Stimulated activated CD4-positive, alpha-beta T cell treated with anti-CD3 and anti-CD28 coated beads, Interleukin-2, amount 100 ng/mL, for 48 hours (primary cell): ENCODE measurements at regions not wholly inside any gene's neighbourhood (a gene's known extent, or its start where the extent isn't known, plus 50 kb on each side); places are given as distances from the start of the nearest gene placed in this dataset.
"Not testable (repeated sequence)": the region's sequence is repeated elsewhere in the genome, so short reads cannot be mapped to it uniquely, and the experiment has no call there.

Experiments used
- DNase-seq, 2 donors: peaks; one replicate each; pipeline ENCODE4 v3.0.0-alpha.2; 2020

DNA sequence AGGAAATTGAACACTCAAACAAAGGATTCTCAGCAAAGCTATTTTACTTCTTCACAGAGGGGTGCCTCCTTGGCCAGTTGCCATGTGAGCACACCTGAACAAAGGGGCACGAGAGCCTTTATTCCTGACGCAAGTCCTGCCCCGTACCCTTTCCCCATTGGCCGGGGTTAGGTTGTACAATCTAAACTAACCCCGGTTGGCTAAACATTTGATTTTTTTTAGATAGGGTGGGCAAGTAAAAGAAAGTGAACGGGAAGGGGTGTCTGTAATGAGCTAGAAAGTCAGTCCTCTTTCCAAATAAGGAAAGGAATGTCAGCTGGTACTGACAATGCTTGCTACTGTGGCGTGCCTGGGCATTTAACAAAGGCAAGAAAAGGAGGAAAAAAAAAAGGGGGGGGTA, 135.5 kb upstream of the CDKN3 start:
- DNase-seq: no peak

DNA sequence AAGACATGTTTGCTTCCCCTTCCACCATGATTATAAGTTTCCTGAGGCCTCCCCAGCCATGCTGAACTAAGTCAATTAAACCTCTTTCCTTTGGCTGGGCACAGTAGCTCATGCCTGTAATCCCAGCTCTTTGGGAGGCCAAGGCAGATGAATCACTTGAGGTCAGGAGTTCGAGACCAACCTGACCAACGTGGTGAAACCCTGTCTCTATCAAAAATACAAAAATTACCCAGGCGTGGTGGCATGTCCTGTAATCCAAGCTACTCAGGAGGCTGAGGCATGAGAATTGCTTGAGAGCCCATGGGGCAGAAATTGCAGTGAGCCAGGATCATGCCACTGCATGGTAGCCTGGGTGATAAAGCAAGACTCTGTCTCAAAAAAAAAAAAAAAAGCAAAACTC, 130.2 kb upstream of the CDKN3 start:
- DNase-seq: not testable (repeated sequence)

DNA sequence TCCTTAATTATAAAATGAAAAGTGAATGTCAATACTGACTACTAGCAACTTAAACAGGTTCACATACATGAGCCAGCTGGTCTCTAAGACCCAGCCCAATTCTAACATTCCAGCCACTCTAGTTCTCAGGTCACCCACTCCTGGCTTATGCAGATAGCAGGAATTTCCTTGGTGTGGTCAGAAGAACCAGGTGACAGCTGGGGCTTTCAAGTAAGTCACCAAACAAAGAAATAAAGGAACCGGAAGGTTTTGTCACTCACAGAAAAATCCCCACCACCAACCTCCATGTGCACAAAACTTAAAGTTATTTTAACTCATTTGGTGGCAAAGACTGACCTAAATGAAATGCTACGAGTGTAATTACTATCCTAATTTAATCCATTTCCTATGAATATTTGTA, 129.6 kb upstream of the CDKN3 start:
- no peak for DNase-seq

DNA sequence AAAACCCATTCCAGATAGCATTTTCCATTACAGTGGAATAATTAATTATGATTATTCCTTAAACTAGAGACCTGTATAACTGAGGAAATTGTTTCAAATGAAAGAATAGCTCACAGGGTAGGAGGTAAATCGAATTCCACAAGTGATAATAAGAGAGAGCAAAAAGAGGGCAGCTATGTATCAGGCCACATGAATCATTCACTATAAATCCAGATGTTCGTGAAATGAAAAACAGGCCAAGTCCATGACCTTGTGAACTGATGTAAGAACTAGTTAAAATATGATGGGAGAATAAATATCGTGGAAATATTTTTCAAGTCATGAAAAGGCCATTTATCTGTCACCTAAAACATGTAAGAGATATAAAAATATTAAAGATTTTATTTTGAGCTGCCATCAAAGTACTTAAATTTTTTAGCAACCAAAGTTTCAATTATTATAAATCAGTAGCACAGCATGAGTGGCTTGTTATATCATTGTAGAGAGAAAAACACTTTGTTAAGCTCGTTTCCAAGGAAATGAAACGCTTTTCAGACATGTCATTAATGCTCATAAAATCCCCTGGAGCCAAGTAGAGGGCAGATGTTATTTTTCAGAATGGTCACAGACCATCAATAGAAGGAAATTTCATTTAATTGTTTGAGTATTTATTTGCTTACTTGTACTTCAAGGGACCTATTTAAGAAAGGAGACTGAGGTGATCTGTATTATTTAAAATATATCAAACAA, 120.6 kb upstream of the CDKN3 start:
- DNase-seq: no peak

DNA sequence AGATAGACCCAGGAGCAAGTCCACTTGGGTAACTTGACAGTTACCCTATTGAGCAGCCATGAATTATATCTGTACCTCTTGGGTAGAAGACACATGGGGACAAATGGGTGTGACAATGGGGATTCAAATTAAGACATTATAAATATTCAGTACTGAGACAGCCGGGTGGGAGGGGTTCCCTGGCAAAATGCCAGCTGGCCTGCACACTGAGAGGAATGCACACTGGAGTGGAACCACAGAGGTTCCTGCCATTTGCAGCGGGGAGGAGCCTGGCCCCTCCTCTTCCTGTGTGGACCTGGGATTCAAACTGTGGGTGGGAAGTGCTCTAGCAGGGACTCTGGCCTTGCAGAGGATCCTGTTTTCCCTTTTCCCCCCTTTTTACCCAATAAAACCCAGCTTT, 118.7 kb upstream of the CDKN3 start:
- no peak for DNase-seq

DNA sequence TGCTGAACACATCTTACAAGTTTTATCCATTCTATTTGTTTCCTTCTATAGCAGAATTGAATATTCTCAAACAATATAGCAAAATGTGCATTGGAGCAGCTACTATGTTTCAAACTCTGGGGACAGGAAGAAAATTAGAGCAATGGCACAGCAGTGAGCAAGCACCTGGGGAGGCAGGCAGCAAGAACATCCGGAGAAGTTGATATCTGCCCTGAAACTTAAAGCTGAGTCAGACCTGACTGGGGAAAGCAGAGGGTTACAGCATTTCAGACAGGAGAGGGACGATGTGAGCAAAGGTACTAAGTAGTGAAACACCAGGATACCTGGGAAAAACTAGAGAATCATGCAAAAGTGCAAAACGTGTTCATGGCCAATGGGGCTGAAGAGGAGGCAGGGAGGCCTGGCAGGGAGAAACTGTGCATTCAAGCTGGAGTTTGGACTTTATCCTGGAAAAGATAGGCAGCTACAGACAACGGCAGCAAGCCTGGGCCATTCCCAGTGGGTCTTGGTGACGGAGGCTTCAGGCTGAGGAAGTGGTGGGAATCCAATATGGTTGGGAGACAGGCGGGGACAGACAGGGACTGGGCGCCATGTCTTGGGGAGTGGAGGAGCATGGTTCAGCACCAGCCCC, 118.0 kb upstream of the CDKN3 start:
- DNase-seq: no peak

DNA sequence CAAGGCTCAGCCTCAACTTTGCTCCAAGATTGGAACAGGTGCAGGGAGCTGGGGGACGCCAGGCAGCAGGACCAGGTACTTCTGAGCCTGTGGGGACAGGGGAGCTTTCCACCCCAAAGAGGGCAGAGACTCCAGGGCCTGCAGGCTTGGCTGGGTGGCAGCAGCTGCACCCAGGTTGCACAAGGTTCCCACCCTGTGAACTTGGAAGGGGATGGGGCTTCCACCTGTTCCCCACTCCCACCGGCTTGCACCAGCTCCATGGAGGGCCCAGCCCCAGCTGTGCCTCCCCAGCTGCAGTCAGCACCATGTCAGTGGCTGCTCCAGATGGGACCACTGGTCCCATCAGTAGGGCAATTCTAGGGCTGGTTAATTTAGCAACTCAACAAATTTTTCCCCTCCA, 114.0 kb upstream of the CDKN3 start:
- DNase-seq: no peak

DNA sequence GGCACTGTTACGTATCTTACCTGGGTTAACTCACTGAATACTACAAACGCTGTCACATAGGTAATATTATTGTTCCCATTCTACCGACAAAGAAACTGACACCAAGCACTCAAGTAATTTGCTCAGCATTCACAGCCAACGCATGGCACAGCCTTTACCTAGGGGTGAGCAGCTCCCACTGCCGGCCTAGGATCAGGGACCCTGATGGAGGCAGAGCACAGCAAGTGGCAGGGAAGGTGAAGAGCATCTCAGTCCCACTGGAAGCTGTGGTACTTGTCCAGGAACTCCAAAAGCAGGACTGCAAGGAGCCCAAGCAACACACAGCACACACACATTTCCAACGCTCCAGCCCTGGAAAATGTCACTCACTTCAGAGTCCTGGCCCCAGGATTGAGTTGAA, 111.8 kb upstream of the CDKN3 start:
- DNase-seq: no peak

DNA sequence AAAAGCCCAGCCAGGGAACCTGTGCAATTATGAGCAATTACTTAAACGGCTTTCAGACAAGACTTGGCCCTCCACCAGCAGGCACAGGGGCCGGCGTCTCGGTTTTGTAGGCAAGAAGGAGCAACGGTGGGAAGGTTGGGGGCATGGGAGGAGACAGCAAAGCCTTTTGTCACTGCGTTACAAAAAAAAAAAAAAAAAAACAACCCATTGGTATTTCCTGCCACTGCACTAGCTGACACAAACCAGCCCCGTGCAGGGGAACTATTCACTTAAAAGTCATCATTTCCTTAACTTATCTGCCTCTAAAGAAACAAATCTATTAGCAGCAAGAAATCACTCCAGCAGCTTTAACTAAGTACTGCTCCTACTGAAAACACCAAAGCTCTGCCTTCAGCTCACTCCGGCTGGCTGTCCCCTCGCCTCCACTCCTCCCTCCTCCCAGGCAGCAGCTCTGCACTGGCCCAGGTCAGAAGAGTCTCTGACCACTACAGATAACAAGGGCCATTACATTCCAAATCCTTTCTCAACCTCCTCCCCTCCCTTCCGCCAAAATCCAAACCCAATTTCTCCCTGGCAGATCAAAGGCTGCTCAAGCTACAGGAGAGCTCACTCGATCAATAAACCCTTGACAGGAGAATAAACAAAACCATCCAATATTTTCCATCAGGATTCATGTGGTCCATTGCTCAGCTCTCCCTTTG, 105.2 kb upstream of the CDKN3 start:
- no peak for DNase-seq

DNA sequence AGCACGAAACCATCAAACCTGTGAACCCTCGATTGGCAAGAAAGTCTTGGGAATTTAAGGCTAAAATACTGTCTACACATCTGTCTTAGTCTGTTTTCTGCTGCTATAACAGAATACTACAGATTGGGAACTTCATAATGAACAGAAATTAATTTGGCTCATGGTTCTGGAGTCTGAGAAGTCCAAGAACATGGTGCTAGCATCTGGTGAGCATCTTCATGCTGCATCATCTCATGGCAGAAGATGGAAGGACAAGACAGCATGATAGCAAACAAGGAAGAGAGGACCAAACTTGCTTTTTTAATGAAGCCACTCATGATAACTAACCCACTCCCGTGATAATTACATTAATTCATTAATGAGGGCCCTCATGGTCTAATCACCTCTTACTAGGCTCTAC, 102.0 kb upstream of the CDKN3 start:
- DNase-seq: no peak

DNA sequence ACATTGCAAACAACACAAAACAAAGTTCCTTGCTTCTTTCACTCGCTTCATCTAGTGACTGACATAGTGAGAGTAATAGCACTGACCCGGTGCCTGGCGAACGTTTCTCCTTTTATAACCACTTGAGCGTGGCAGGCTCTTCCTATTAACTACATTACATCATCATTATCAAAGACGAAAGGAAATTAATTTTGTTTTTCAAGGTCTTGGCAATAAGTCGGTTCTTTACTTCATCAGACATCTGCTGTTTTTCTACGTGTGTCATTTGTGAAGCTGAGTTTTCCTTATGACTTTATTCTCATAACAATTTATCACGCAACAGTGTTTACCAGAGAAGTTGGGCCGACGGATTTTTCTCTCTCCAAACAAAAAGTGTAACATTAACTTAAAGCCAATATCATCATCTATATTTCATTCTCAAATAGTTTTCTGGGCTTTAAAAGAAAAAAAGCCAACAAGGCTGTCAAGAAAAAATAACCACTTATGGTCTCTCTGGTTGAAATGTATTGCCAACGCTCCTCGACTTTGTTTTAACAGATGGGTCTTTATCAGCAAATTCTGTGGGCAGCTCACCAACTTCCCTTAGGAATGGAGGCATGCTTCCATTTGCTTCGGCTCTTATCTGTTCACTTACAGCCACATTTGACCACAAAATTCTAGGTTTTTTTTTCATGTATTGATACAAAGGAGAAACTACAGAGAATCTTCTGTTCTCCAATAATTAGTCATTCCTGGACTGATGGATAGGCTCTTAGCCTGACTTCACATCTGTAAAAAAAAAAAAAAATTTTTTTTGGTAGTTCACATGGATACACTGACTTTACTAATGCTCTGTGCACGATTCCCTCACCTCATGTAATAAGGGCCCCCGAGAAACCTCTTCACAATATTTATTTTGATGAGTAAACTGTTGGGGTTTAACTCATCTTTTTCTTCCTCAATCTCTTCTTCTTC, 97.1 kb upstream of the CDKN3 start:
- DNase-seq: no peak

DNA sequence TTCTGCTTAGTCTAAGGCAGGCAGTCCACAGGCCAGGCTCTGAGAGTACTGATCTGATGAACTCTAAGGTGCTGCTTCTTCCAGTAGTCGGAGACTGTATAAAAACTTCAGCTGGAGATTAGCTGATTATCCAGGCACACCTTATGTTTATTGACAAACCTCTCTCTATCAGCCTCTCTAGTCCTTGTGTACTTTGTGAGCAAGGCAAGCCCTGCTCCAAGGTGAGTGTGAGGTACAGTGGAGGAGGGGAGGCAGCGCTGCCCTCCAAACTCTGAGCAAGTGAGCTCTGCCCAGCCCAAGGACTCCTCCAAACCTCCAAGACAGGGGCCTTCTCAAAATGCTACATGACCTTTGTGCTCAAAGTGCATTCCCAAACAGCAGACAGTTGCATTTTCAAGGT, 95.9 kb upstream of the CDKN3 start:
- no peak for DNase-seq

DNA sequence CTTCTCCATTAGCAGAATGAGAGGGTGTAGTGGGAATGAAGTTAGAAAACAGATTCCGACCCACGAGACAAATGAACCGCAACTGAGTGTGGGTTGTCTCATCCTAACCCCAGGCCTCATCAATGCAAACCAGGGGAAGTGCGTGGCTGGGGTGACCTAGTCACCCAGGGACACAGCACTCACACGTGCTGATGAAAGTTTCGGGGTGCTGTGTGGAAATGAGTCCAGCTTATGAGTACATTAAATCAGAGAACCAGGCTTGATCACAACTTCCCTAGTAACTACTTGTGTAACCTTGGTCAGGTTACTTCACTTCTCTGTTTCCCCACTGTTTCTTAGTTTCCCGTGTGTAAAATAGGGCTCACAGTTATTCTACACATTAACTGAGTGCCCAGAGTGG, 95.4 kb upstream of the CDKN3 start:
- DNase-seq: no peak

DNA sequence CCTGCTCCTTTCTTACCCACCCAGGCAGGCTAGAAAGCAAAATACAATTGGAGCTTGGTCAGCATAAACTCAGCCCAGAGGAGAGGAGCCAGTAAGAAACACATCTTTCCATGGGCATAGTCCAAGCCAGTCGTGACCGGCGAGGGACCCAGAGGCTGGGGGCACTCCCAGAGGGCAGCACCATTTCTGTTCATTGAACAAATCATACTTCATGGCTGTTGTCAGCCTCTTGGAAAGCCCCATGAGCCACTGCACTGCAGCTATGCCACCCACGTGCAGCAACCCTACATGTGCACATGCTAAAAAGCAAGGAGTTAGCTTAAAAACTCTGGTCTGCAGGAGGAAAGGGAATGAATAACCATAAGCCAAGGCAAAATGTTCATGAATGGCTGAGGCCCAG, 90.0 kb upstream of the CDKN3 start:
- DNase-seq: no peak

DNA sequence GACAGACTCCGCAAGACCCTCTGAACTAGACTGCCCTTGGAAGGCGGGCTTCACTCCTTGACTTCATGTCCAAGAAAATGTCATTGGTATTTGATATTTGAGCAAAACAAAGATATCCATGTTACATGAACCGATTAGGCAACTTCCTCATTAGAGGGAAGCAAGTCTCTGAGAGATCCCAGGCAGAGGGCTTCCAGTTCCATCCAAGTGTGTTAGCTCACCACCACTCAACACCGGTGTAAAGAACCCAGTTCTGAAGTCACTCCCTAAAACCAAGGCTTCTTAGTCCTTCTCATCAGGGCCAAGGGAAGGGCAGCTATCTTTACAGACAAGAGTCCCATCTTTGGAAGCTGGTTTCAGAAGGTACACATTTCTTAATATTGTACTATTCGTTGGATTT, 87.2 kb upstream of the CDKN3 start:
- DNase-seq: no peak

DNA sequence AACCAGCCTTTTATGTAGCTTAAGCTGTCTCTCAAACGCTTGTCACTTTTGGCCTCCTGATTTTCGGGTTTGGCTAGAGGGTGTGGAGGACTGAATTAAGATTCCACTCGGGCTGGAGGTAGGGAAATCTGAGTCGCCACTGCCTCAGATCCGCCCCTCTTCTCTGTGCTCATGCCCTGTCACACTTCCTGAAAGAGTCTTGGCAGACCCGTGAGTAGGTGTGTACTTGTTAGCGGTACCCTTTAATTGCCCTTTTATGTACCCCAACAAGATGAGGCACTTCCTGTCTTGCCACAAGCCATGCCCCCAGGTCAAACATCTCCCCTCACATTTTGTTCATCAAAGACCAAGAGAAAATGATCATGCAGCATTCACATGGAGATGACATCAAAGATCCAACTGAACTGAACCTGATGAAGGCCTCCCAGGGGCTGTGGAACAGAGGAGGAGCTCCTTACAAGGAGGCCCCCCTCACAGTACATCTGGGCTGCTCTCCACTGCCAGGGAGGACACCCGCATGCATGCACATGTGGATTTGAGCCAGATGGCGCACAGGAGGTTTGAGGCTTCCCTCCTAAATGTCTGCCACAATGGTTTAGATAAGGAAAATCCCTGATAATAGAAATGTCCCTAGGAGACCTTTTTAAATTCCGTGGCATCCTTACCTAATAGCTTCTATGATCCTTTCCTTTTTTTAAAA, 86.5 kb upstream of the CDKN3 start:
- DNase-seq: no peak

DNA sequence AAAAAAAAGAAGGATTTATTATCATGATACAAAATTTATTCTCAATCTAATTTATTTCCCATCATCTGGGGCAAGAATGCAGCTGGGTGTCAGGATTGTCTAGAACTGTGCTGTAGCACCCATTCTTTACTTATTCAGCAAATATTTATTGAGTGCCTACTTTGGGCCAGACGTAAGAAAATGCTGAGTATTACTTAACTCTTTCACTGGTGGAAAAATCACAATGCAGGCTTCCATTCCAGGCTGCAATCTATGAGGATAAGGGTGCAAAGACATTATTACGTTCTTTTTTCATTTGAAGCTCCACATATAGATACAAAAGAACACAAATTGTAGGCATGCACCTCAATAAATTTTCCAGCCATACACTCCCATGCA, 86.0 kb upstream of the CDKN3 start:
- DNase-seq: no peak

DNA sequence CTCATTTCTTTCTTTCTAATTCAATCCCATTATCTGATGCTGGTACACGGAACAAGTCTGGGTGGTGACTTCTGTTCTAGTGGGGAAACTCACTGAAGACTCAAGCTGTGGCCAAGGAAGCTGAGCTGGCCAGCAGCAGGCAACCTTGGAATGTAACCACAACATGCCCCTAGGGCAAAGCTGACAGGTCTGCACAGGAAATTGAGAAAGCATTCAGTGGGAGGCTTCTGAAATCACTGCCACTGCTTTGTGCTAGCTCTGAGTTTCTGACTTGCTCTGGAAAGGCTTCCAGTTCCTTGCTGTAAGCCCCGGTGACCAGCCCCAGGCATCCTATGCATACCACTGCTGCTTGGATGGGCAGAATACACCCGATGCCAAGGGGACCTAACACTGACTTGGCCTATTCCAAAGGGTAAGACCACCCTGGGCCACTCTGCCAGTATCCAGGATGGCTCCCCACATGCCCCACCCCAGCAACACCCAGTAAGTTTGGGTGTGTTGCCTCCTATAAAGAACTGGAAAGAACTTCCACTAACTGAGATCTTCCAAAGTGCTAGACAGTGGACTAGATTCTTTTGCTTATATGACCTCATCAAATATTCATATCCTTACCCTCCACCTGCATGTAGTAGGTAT, 84.5 kb upstream of the CDKN3 start:
- no peak for DNase-seq

DNA sequence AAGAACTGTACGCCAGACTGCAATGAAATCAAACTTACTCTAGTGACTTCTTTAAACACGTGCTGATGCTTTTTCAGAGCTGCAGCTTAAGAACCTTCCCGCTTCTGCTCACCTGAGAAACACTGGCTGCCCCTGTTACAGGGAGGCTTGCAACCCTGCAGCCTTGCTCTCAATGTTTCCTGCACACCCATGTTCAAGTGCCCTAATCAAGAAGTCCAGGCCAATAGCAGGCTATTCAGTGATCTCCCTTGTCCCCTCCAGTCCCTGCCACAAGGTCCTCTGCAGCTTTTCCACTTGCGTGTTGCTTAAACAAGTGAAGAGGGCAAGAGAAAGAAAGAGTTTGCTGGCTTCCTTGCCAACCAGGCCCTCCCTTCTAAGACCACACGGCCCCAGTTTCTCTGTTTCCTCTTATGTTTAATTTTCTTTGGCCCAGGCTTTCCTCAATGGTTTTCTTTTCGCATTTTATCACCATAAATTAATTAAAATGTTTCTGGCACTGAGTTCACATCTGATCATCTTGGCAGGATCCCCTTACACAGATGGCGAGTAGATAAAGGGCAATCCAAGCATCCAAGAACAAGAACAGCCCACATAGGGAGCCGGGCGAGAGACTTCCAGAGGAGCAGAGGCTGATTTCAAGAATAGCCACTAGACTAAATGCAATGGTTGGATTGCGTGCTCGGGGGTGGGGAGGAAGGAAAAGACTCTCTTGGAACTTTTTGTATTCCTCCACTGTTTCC, 82.3 kb upstream of the CDKN3 start:
- no peak for DNase-seq

DNA sequence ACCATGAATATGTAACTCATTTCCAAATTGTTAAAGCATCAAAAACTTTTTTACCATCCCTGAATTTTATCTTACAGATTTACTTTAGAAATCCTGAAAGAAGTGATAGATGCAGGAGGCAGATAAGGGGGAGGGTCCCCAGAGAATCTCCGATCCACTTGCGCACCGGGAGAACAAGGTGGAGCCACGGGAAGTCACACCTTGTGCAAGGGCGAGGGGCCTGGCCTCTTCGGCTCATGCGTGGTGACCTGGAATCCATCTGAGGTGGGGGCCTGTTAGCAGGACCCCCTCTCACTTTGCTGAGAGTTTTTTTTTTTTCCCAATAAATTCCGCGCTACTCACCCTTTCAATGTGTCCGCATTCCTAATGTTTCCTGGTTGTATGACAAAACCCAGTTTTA, 80.2 kb upstream of the CDKN3 start:
- no peak for DNase-seq

DNA sequence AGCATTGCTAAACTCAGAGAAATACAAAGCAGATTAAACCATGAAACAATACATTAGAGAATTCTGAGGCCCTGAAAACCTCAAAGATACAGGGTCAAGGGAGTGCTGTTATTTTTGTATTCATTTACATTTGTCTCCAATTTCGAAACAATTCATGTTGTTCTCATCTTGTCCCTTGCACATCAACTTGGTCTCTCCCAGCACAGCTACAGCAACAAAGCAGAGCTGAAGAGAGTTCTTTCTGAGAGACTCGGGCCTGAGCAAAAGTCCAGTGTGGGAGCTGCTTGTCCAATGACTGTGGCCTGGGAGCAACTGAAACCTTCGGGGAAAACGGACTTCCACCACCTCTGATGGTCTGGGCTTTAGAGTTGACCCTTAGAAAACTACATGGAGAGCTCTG, 79.4 kb upstream of the CDKN3 start:
- DNase-seq: no peak
